ENCODE measurements at regions not wholly inside any gene's neighbourhood (a gene's known extent, or its start where the extent isn't known, plus 50 kb on each side); places are given as distances from the start of the nearest gene placed in this dataset.

DNA sequence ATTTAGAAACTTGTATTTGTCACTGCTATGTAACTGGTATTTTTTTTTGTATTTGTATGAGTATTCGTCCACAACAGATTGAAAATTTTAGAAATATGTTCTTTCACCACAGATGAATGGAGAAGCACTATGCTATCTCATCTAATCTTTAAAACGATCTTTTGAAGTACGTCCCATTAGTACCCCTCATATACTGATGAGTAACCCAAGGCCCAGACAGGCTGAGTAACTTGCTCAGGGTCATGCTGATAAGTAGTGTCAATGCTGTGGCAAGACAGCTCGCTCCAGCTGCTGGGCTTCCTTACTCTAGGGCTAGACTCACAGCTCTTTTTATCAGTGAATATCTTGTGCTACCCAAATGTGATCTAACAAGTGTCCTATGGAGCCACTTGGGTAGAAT lies 154.2 kb downstream of the SUCLA2 start:
- TF ChIP-seq EP300 (conservative IDR thresholded peaks at IDR 0.05; ENCODE audit: poor library complexity, severe bottlenecking): no peak
- TF ChIP-seq, protein P1, sequence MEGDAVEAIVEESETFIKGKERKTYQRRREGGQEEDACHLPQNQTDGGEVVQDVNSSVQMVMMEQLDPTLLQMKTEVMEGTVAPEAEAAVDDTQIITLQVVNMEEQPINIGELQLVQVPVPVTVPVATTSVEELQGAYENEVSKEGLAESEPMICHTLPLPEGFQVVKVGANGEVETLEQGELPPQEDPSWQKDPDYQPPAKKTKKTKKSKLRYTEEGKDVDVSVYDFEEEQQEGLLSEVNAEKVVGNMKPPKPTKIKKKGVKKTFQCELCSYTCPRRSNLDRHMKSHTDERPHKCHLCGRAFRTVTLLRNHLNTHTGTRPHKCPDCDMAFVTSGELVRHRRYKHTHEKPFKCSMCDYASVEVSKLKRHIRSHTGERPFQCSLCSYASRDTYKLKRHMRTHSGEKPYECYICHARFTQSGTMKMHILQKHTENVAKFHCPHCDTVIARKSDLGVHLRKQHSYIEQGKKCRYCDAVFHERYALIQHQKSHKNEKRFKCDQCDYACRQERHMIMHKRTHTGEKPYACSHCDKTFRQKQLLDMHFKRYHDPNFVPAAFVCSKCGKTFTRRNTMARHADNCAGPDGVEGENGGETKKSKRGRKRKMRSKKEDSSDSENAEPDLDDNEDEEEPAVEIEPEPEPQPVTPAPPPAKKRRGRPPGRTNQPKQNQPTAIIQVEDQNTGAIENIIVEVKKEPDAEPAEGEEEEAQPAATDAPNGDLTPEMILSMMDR (IDR thresholded peaks at IDR 0.05; ENCODE audit: poor library complexity, severe bottlenecking): no peak

All from neural cell (in vitro differentiated cells).